K562 (cell line): ENCODE measurements at regions not wholly inside any gene's neighbourhood (a gene's known extent, or its start where the extent isn't known, plus 50 kb on each side); places are given as distances from the start of the nearest gene placed in this dataset.

Experiments used
- ATAC-seq: fragments of 200-7000 bp; cut with Tn5 transposase; 3 replicates; pipeline ENCODE4 v1.9.1; 2020; ENCODE audit warnings: moderate library complexity
- BruUV-seq: library from RNA; stranded (reverse); fragments of 400-500 nt; replicated peaks from 2 replicates; lab custom pipeline; 2021; lab: Mats Ljungman, UMichigan
- CTCF ChIA-PET: fragments of 300-600 bp; formaldehyde crosslinking; extraction: SDS; loops from one replicate; lab custom pipeline; 2021; ENCODE audit warnings: low intra/inter-chr PET ratio; lab: Yijun Ruan, JAX
- POLR2A ChIA-PET: fragments of 300-600, 350-650 bp; sonication (Branson Sonifier 250); formaldehyde crosslinking; extraction: SDS; loops from one replicate; lab custom pipeline; 2021; ENCODE audit warnings: antibody characterized with exemption, inconsistent platforms; lab: Yijun Ruan, JAX
- DNase-seq, 4 experiments: peaks; one replicate each; pipeline versions ENCODE4 v3.0.0 to v3.0.0-alpha.2; 2011 to 2018; ENCODE audit warnings: low spot score in 3 of 4, mixed read lengths in 3 of 4; ENCODE audit errors: extremely low read depth in 1 of 4
- FAIRE-seq: peaks from 2 replicates; lab custom pipeline; 2011; peaks lifted over from hg19 to GRCh38; lab: Jason Lieb, UNC
- H2AFZ ChIP-seq: 2 replicates; pipeline ENCODE4 v1.6.0; 2011; ENCODE audit warnings: low read depth, low read length, control low read depth, inconsistent platforms
- H3K27ac ChIP-seq: fragments of 200-600 bp; 3 replicates; pipeline ENCODE4 v1.8.0; 2011; ENCODE audit warnings: low read depth, mild to moderate bottlenecking, control low read depth, inconsistent platforms, low read length, moderate library complexity, mixed read lengths; ENCODE audit errors: extremely low read depth
- H3K27me3 ChIP-seq, 2 experiments: fragments of 300-600 bp in 1 of 2; 2 replicates in 1 of 2; 3 replicates in 1 of 2; pipeline versions ENCODE4 v1.6.0 to v1.8.0; 2011; ENCODE audit warnings: inconsistent platforms in 2 of 2, low read length in 2 of 2, mild to moderate bottlenecking in 1 of 2, mixed read lengths in 1 of 2, moderate library complexity in 1 of 2; ENCODE audit not compliant: control insufficient read depth in 2 of 2, insufficient read depth in 2 of 2
- H3K36me3 ChIP-seq: fragments of 300-600 bp; 3 replicates; pipeline ENCODE4 v1.8.0; 2011; ENCODE audit warnings: mild to moderate bottlenecking, low read length, inconsistent platforms; ENCODE audit not compliant: control insufficient read depth, insufficient read depth
- H3K4me1 ChIP-seq, 2 experiments: fragments of 200-600 bp in 1 of 2; replicated peaks in 1 of 2; 2 replicates in 1 of 2; 3 replicates in 1 of 2; pipeline versions ENCODE4 v1.5.1 to v1.8.0; 2011; ENCODE audit warnings: inconsistent platforms in 2 of 2, low read length in 2 of 2, mild to moderate bottlenecking in 1 of 2, mixed read lengths in 1 of 2, moderate library complexity in 1 of 2; ENCODE audit not compliant: control insufficient read depth in 2 of 2, insufficient read depth in 2 of 2
- H3K4me2 ChIP-seq: 2 replicates; pipeline ENCODE4 v1.6.1; 2011; ENCODE audit warnings: low read length, control low read depth, inconsistent platforms, mixed read lengths; ENCODE audit not compliant: insufficient read depth
- H3K4me3 ChIP-seq: fragments of 200-600 bp; sonication (generic), shearing (Covaris generic); 2 replicates; pipeline ENCODE4 v1.5.1; 2016; ENCODE audit warnings: control low read depth, inconsistent platforms
- H3K79me2 ChIP-seq: fragments of 200-600 bp; 3 replicates; pipeline ENCODE4 v1.8.0; 2011; ENCODE audit warnings: low read length, inconsistent platforms; ENCODE audit not compliant: control insufficient read depth, insufficient read depth
- H3K9ac ChIP-seq, 2 experiments: 2 replicates each; pipeline versions ENCODE4 v1.6.0 to v1.6.1; 2011; ENCODE audit warnings: low read depth in 2 of 2, low read length in 2 of 2, control low read depth in 1 of 2, inconsistent platforms in 1 of 2, mild to moderate bottlenecking in 1 of 2, mixed read lengths in 1 of 2; ENCODE audit not compliant: insufficient read depth in 1 of 2
- H3K9me1 ChIP-seq: one replicate; pipeline ENCODE4 v1.6.0; 2011; ENCODE audit warnings: inconsistent platforms, mild to moderate bottlenecking, low read length, moderate library complexity; ENCODE audit not compliant: control insufficient read depth, insufficient read depth
- H3K9me3 ChIP-seq: replicated peaks from 2 replicates; pipeline ENCODE4 v1.5.1; 2011; ENCODE audit warnings: low read depth, low read length, inconsistent platforms; ENCODE audit not compliant: control insufficient read depth, insufficient read depth
- H4K20me1 ChIP-seq: replicated peaks from 2 replicates; pipeline ENCODE4 v1.6.1; 2011; ENCODE audit warnings: low read length, inconsistent platforms, mixed read lengths; ENCODE audit not compliant: control insufficient read depth, insufficient read depth
- JUN ChIP-seq, 2 experiments: sonication (generic) in 1 of 2; formaldehyde crosslinking in 1 of 2; IDR thresholded peaks; 2 replicates each; pipeline versions ENCODE4 v1.6.1 to v1.8.0; 2012 to 2022; ENCODE audit warnings: borderline replicate concordance in 2 of 2, mild to moderate bottlenecking in 2 of 2, improper control_type of control experiment in 1 of 2, low read depth in 1 of 2, low read length in 1 of 2, missing genetic modification reagents in 1 of 2
- PHB2 ChIP-seq: fragments of 450-650 bp; IDR thresholded peaks from 2 replicates; pipeline ENCODE4 v1.6.1; 2017; ENCODE audit warnings: low read depth
- RBM17 ChIP-seq: fragments of 200-400 bp; formaldehyde crosslinking; IDR thresholded peaks from 2 replicates; pipeline ENCODE4 v1.6.1; 2017; ENCODE audit warnings: low read depth, mild to moderate bottlenecking, low read length, borderline replicate concordance
- RFX5 ChIP-seq: IDR thresholded peaks from 2 replicates; pipeline ENCODE4 v1.6.1; 2011; ENCODE audit warnings: low read depth, mild to moderate bottlenecking, improper control_type of control experiment, low read length
- TAL1 ChIP-seq: fragments of 450-650 bp; IDR thresholded peaks from 2 replicates; pipeline ENCODE4 v1.6.1; 2016; ENCODE audit warnings: mild to moderate bottlenecking
- ZNF639 ChIP-seq, 2 experiments: fragments of 200-800 bp in 1 of 2; sonication (Bioruptor generic) in 1 of 2; sonication (generic) in 1 of 2; formaldehyde crosslinking in 1 of 2; IDR thresholded peaks in 1 of 2; conservative IDR thresholded peaks in 1 of 2; 2 replicates each; pipeline versions ENCODE4 v1.5.0 to v1.6.1; 2016 to 2020; ENCODE audit warnings: missing compliant biosample characterization in 1 of 2, missing genetic modification characterization in 1 of 2, missing genetic modification reagents in 1 of 2
- WGBS: fragments of 100-300 bp; shearing (Covaris generic); methylation state at CpG from one replicate; pipeline ENCODE4 v1.1.6; 2016; ENCODE audit warnings: low coverage, mixed read lengths; ENCODE audit not compliant: insufficient coverage; ENCODE audit errors: missing lambda C conversion rate; 5-methylcytosine and 5-hydroxymethylcytosine counted together
- in situ Hi-C: fragments of 300-500 bp; cut with MboI; formaldehyde crosslinking; loops from 4 replicates; pipeline ENCODE4 v1.15.0; 2018; ENCODE audit warnings: inconsistent platforms, mixed read lengths
- intact Hi-C: fragments of 100-400 bp; cut with micrococcal nuclease; formaldehyde crosslinking; loops from 2 replicates; pipeline ENCODE4 v1.14.2; 2022

- ATAC-seq (no peak), FAIRE-seq (no peak), DNase-seq (no peak)
- CTCF ChIA-PET, result no interaction called here
- no peak overlapping the region for H3K4me2 ChIP-seq
- no peak overlapping the region for H3K27ac ChIP-seq
- H4K20me1 ChIP-seq, result no peaks in the 10 kb centered on the region
- H3K4me1 ChIP-seq, result no peaks in the 10 kb centered on the region
- H3K9ac ChIP-seq, result no peak overlapping the region
- TF ChIP-seq PHB2, result no peak
- no peak for TF ChIP-seq JUN (IDR thresholded peaks at IDR 0.05; ENCODE audit: borderline replicate concordance, low read depth, low read length)
- no peak for TF ChIP-seq JUN (CRISPR knock-in tag; IDR thresholded peaks at IDR 0.05; ENCODE audit: borderline replicate concordance)
- TF ChIP-seq RFX5, result no peak
- no peak for TF ChIP-seq TAL1
- POLR2A ChIA-PET, result no interaction called here
- H2AFZ ChIP-seq, result no peak overlapping the region
- intact Hi-C loops, result no loop called here
- no peaks in the 10 kb centered on the region for H3K79me2 ChIP-seq
- H3K9me3 ChIP-seq, result no peaks in the 10 kb centered on the region
- no TSS peak for BruUV-seq
- WGBS, result 2% methylated on average over 5 of the region's 5 CpGs
- H3K4me3 ChIP-seq, result no peak overlapping the region
- no peaks in the 10 kb centered on the region for H3K27me3 ChIP-seq
- in situ Hi-C loops, result no loop called here
- no peaks in the 10 kb centered on the region for H3K9me1 ChIP-seq
- no peaks in the 10 kb centered on the region for H3K36me3 ChIP-seq
Observed at GRCh38 chr14:86639146-86639545, 1109.2 kb downstream of the FLRT2 start.

- intact Hi-C loops (no loop called here), in situ Hi-C loops (no loop called here)
- DNase-seq (no peak), FAIRE-seq (no peak), ATAC-seq (no peak)
- Histone ChIP-seq H2AFZ (no peak overlapping the region), H3K27me3 (no peaks in the 10 kb centered on the region), H3K79me2 (no peaks in the 10 kb centered on the region), H3K4me1 (no peaks in the 10 kb centered on the region), H3K4me2 (no peak overlapping the region), H3K27ac (no peak overlapping the region), H4K20me1 (no peaks in the 10 kb centered on the region), H3K4me3 (no peak overlapping the region), H3K9me3 (no peaks in the 10 kb centered on the region), H3K9me1 (no peaks in the 10 kb centered on the region), H3K9ac (no peak overlapping the region)
- ChIA-PET POLR2A (no interaction called here), CTCF (no interaction called here)
- BruUV-seq, result no TSS peak
- TF ChIP-seq ZNF639 (CRISPR knock-in tag; conservative IDR thresholded peaks at IDR 0.05 in 1 of 2, IDR thresholded peaks at IDR 0.05 in 1 of 2) (no peak), RBM17 (no peak)
- TF ChIP-seq, all 486 proteins: peak for 0
- H3K36me3 ChIP-seq, result no peaks in the 10 kb centered on the region
Observed at GRCh38 chr14:86627080-86627479, 1097.1 kb downstream of the FLRT2 start.
